H1 (cell line): ENCODE measurements at regions not wholly inside any gene's neighbourhood (a gene's known extent, or its start where the extent isn't known, plus 50 kb on each side); places are given as distances from the start of the nearest gene placed in this dataset.

ENCODE experiments used
- EZH2 ChIP-seq: fragments of 200-600 bp; sonication (generic); IDR thresholded peaks from 2 replicates; pipeline ENCODE4 v1.7.1; 2012; ENCODE audit warnings: low read depth, mild to moderate bottlenecking, moderate library complexity, low read length, inconsistent platforms; ENCODE audit not compliant: severe bottlenecking
- MAFK ChIP-seq: IDR thresholded peaks from 2 replicates; pipeline ENCODE4 v1.6.1; 2012; ENCODE audit warnings: low read depth, mild to moderate bottlenecking, improper control_type of control experiment, low read length
- POLR2A ChIP-seq, 2 experiments: IDR thresholded peaks; 1 replicate in 1 of 2; 2 replicates in 1 of 2; pipeline ENCODE4 v1.6.1; 2011; ENCODE audit warnings: low read depth in 2 of 2, low read length in 2 of 2, mild to moderate bottlenecking in 2 of 2; ENCODE audit errors: control extremely low read depth in 1 of 2
- SIRT6 ChIP-seq: IDR thresholded peaks from one replicate; pipeline ENCODE4 v1.7.1; 2012; ENCODE audit warnings: low read length, inconsistent platforms
- TF ChIP-seq, protein P1 (sequence below): fragments of 300-600 bp; sonication (generic); IDR thresholded peaks from 2 replicates; pipeline ENCODE4 v1.7.1; 2012; ENCODE audit warnings: low read length, moderate library complexity, mild to moderate bottlenecking, inconsistent platforms; ENCODE audit not compliant: insufficient replicate concordance

DNA sequence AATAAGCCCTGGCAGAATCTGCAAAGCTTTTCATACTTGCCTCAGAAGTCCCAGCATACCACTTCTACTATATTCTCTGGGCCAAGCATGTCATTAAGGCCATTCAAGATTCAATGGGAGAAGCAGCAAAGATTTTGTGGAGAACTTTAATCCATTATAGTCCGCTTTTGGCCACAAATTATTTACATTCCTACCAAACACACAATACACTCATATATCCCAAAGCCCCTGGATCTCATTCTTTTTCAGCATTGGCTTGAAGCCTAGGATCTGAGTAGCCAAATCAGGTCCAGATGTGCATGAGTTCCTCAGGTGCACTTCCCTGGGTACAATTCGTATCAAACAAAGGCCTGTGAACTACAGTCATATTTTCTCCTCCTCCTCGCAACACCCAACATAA, 203.4 kb downstream of the NDFIP2 start (continued):
- TF ChIP-seq MAFK, result no peak
- TF ChIP-seq POLR2A (IDR thresholded peaks at IDR 0.05; ENCODE audit: control extremely low read depth in 1 of 2, low read depth in 2 of 2, low read length in 2 of 2), result no peak
- no peak for TF ChIP-seq EZH2
- TF ChIP-seq, protein P1, sequence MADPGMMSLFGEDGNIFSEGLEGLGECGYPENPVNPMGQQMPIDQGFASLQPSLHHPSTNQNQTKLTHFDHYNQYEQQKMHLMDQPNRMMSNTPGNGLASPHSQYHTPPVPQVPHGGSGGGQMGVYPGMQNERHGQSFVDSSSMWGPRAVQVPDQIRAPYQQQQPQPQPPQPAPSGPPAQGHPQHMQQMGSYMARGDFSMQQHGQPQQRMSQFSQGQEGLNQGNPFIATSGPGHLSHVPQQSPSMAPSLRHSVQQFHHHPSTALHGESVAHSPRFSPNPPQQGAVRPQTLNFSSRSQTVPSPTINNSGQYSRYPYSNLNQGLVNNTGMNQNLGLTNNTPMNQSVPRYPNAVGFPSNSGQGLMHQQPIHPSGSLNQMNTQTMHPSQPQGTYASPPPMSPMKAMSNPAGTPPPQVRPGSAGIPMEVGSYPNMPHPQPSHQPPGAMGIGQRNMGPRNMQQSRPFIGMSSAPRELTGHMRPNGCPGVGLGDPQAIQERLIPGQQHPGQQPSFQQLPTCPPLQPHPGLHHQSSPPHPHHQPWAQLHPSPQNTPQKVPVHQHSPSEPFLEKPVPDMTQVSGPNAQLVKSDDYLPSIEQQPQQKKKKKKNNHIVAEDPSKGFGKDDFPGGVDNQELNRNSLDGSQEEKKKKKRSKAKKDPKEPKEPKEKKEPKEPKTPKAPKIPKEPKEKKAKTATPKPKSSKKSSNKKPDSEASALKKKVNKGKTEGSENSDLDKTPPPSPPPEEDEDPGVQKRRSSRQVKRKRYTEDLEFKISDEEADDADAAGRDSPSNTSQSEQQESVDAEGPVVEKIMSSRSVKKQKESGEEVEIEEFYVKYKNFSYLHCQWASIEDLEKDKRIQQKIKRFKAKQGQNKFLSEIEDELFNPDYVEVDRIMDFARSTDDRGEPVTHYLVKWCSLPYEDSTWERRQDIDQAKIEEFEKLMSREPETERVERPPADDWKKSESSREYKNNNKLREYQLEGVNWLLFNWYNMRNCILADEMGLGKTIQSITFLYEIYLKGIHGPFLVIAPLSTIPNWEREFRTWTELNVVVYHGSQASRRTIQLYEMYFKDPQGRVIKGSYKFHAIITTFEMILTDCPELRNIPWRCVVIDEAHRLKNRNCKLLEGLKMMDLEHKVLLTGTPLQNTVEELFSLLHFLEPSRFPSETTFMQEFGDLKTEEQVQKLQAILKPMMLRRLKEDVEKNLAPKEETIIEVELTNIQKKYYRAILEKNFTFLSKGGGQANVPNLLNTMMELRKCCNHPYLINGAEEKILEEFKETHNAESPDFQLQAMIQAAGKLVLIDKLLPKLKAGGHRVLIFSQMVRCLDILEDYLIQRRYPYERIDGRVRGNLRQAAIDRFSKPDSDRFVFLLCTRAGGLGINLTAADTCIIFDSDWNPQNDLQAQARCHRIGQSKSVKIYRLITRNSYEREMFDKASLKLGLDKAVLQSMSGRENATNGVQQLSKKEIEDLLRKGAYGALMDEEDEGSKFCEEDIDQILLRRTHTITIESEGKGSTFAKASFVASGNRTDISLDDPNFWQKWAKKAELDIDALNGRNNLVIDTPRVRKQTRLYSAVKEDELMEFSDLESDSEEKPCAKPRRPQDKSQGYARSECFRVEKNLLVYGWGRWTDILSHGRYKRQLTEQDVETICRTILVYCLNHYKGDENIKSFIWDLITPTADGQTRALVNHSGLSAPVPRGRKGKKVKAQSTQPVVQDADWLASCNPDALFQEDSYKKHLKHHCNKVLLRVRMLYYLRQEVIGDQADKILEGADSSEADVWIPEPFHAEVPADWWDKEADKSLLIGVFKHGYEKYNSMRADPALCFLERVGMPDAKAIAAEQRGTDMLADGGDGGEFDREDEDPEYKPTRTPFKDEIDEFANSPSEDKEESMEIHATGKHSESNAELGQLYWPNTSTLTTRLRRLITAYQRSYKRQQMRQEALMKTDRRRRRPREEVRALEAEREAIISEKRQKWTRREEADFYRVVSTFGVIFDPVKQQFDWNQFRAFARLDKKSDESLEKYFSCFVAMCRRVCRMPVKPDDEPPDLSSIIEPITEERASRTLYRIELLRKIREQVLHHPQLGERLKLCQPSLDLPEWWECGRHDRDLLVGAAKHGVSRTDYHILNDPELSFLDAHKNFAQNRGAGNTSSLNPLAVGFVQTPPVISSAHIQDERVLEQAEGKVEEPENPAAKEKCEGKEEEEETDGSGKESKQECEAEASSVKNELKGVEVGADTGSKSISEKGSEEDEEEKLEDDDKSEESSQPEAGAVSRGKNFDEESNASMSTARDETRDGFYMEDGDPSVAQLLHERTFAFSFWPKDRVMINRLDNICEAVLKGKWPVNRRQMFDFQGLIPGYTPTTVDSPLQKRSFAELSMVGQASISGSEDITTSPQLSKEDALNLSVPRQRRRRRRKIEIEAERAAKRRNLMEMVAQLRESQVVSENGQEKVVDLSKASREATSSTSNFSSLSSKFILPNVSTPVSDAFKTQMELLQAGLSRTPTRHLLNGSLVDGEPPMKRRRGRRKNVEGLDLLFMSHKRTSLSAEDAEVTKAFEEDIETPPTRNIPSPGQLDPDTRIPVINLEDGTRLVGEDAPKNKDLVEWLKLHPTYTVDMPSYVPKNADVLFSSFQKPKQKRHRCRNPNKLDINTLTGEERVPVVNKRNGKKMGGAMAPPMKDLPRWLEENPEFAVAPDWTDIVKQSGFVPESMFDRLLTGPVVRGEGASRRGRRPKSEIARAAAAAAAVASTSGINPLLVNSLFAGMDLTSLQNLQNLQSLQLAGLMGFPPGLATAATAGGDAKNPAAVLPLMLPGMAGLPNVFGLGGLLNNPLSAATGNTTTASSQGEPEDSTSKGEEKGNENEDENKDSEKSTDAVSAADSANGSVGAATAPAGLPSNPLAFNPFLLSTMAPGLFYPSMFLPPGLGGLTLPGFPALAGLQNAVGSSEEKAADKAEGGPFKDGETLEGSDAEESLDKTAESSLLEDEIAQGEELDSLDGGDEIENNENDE, result no peak
- no peak for TF ChIP-seq SIRT6
